BE2C (cell line): ENCODE measurements at regions not wholly inside any gene's neighbourhood (a gene's known extent, or its start where the extent isn't known, plus 50 kb on each side); places are given as distances from the start of the nearest gene placed in this dataset.

ENCODE experiments used
- DNase-seq: peaks from one replicate; pipeline ENCODE4 v3.0.0-alpha.2; 2020
- H3K27me3 ChIP-seq: fragments of 250-450 bp; sonication (Bioruptor Pico); 2 replicates; pipeline ENCODE4 v1.5.1; 2020; ENCODE audit warnings: mild to moderate bottlenecking
- H3K36me3 ChIP-seq: fragments of 250-450 bp; sonication (Bioruptor Pico); 2 replicates; pipeline ENCODE4 v1.5.1; 2020; ENCODE audit warnings: mild to moderate bottlenecking
- H3K4me1 ChIP-seq: fragments of 250-450 bp; sonication (Bioruptor Pico); 2 replicates; pipeline ENCODE4 v1.5.1; 2020
- H3K4me3 ChIP-seq: 2 replicates; pipeline ENCODE4 v1.5.1; 2011; ENCODE audit warnings: low read depth, low read length
- H3K9me3 ChIP-seq: fragments of 250-450 bp; sonication (Bioruptor Pico); 2 replicates; pipeline ENCODE4 v1.5.1; 2020
- CTCF ChIP-seq: IDR thresholded peaks from 2 replicates; pipeline ENCODE4 v1.5.1; 2012; ENCODE audit warnings: mild to moderate bottlenecking, low read depth, low read length

DNA sequence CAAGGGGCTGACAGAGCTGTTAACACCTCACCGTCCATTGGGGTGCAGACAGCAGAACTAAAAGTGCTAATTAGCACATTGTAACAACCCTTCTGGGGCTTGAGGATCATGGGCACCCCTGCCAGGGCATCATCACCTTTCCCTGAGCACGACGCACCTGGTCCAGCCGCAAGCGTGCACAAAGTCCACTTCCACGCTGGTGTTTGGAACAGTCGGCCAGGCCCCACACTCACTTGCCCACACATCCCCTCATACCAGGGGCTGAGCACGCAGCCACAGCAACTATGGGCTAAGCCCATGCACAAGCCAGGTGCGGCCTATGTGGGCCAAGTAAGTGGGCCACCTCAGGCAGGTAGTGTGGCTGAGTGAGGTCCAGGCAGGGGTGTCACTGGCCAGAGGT lies 148.7 kb downstream of the CCDC59 start:
- no peak for TF ChIP-seq CTCF
- Histone ChIP-seq H3K36me3 (no peaks in the 10 kb centered on the region), H3K4me3 (no peak overlapping the region), H3K27me3 (no peaks in the 10 kb centered on the region), H3K9me3 (no peaks in the 10 kb centered on the region), H3K4me1 (no peaks in the 10 kb centered on the region)
- DNase-seq = no peak

DNA sequence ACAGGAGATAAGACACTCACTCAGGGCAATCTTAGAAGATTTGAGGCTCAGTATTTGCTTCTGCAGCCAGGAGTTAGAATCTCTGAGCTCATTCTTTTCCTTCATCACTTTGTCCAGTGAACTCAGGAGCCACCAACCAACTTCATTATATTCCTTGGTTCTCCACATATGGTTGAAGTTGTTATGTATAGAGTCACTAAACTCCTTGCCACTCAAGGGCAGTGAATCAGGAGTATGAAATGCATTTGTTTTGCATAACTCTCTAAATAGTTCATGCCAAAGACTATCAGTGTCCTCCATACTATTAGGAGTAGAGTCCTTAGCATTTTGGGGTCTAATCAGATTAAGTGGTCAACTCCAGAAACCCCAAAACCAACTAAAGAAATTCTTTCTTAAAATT lies 150.6 kb downstream of the CCDC59 start:
- H3K4me1 ChIP-seq = no peaks in the 10 kb centered on the region
- TF ChIP-seq CTCF = no peak
- no peaks in the 10 kb centered on the region for H3K9me3 ChIP-seq
- no peaks in the 10 kb centered on the region for H3K36me3 ChIP-seq
- no peak overlapping the region for H3K4me3 ChIP-seq
- no peak for DNase-seq
- H3K27me3 ChIP-seq = no peaks in the 10 kb centered on the region

GRCh38 chr12:82203086-82203485 lies 155.1 kb downstream of the CCDC59 start:
- no peak for TF ChIP-seq CTCF
- no peaks in the 10 kb centered on the region for H3K9me3 ChIP-seq
- H3K4me1 ChIP-seq = no peaks in the 10 kb centered on the region
- no peak for DNase-seq
- no peak overlapping the region for H3K4me3 ChIP-seq
- no peaks in the 10 kb centered on the region for H3K27me3 ChIP-seq
- H3K36me3 ChIP-seq = no peaks in the 10 kb centered on the region

DNA sequence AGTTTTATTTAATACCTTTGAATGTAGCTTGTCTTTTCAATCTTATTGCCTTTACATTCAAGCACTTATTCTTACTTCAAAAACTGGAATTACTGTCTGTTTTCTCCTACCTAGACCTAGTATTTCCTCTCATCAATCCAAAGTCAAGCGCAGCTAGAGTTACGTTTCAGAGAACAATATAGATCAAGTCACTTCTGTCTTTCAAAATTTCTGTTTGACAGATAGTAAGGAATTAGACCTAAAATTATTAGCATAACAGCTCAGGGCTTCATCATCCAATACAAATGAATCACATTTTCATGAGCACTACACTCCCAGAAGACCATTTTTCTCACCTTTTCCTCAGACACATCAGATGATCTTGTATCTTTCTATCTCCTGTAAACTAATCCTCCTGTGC lies 170.6 kb downstream of the CCDC59 start:
- no peaks in the 10 kb centered on the region for H3K27me3 ChIP-seq
- no peak for TF ChIP-seq CTCF
- no peak overlapping the region for H3K4me3 ChIP-seq
- DNase-seq = no peak
- no peaks in the 10 kb centered on the region for H3K36me3 ChIP-seq
- H3K4me1 ChIP-seq = no peaks in the 10 kb centered on the region
- no peaks in the 10 kb centered on the region for H3K9me3 ChIP-seq

DNA sequence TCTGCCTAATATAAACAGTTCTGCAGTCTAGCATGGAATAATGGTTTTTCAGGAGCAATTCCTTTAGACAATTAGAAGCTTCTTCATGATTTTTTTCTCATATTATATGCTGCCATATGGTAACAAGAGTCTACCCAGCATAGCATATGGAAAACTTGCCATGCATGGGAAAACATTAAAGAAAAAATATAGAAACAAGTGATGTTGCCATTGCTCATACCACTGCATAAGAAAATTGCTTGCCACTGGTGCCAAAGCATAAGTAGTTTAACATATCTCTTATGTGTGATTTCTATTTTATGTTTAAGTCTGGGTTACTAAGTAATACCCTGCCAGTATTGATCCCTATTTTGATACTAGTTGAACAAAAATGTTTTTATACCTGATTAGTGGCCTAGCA lies 171.2 kb downstream of the CCDC59 start:
- Histone ChIP-seq H3K4me1 (no peaks in the 10 kb centered on the region), H3K9me3 (no peaks in the 10 kb centered on the region), H3K27me3 (no peaks in the 10 kb centered on the region), H3K36me3 (no peaks in the 10 kb centered on the region), H3K4me3 (no peak overlapping the region)
- no peak for TF ChIP-seq CTCF
- no peak for DNase-seq

DNA sequence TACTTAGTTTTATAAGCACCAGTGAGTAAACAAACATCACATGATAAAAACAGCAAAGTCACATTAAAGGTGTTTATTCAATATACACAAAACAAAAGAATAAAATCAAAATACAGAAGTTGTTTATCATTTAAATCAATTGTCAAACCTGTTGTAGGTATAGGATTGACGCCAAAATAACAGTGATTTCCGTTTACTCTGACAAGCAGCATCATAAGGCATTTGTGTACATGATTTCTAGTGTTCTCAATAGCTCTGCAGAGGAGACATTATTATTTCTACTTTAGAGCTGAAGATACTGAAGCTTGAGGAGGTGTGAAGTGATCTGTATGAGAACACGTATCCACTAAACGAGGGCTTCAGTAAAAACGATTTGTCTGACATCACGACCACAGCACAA lies 171.9 kb downstream of the CCDC59 start:
- H3K27me3 ChIP-seq = no peaks in the 10 kb centered on the region
- no peak overlapping the region for H3K4me3 ChIP-seq
- H3K9me3 ChIP-seq = no peaks in the 10 kb centered on the region
- no peaks in the 10 kb centered on the region for H3K4me1 ChIP-seq
- TF ChIP-seq CTCF = no peak
- H3K36me3 ChIP-seq = no peaks in the 10 kb centered on the region
- DNase-seq = no peak
